ENCODE measurements at regions not wholly inside any gene's neighbourhood (a gene's known extent, or its start where the extent isn't known, plus 50 kb on each side); places are given as distances from the start of the nearest gene placed in this dataset.

DNA sequence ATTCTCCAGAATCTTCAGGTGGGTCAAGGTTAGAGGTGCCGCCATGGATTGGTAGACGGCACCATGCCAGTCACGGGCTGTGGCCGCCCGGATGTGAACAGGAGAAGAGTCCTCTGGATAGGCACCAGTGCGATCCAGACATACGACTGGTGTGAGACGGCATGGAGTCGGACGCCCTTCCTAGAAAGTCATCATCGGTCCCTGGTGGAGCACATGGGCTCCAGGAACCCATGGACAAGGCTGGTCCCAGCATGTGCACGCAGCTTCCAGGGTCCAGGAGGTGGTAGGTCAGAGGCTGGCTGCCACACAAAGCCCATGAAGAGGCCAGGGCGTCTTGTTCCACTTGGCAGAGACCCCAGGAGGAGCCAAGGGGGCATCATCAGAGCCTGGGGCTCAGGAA is 276.1 kb upstream of the LRRC3B start:
- TF ChIP-seq, protein P1, sequence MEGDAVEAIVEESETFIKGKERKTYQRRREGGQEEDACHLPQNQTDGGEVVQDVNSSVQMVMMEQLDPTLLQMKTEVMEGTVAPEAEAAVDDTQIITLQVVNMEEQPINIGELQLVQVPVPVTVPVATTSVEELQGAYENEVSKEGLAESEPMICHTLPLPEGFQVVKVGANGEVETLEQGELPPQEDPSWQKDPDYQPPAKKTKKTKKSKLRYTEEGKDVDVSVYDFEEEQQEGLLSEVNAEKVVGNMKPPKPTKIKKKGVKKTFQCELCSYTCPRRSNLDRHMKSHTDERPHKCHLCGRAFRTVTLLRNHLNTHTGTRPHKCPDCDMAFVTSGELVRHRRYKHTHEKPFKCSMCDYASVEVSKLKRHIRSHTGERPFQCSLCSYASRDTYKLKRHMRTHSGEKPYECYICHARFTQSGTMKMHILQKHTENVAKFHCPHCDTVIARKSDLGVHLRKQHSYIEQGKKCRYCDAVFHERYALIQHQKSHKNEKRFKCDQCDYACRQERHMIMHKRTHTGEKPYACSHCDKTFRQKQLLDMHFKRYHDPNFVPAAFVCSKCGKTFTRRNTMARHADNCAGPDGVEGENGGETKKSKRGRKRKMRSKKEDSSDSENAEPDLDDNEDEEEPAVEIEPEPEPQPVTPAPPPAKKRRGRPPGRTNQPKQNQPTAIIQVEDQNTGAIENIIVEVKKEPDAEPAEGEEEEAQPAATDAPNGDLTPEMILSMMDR (IDR thresholded peaks at IDR 0.05): no peak
- no peak for TF ChIP-seq ZFX (IDR thresholded peaks at IDR 0.05; ENCODE audit: borderline replicate concordance)
